A673 (cell line): ENCODE measurements at regions not wholly inside any gene's neighbourhood (a gene's known extent, or its start where the extent isn't known, plus 50 kb on each side); places are given as distances from the start of the nearest gene placed in this dataset.

Experiments
- EZH2 ChIP-seq: fragments of 200-600 bp; sonication (generic); IDR thresholded peaks from 2 replicates; pipeline ENCODE4 v1.6.1; 2017; ENCODE audit warnings: borderline replicate concordance, low read depth, mild to moderate bottlenecking, mixed read lengths, antibody characterized with exemption, low read length; ENCODE audit not compliant: poor library complexity, severe bottlenecking
- TF ChIP-seq, protein P1 (sequence below): fragments of 300-800, 200-600 bp; sonication (generic); conservative IDR thresholded peaks from 2 replicates; pipeline ENCODE4 v1.5.1; 2017; ENCODE audit warnings: low read depth, mild to moderate bottlenecking, antibody characterized with exemption, low read length, moderate library complexity, mixed read lengths

DNA sequence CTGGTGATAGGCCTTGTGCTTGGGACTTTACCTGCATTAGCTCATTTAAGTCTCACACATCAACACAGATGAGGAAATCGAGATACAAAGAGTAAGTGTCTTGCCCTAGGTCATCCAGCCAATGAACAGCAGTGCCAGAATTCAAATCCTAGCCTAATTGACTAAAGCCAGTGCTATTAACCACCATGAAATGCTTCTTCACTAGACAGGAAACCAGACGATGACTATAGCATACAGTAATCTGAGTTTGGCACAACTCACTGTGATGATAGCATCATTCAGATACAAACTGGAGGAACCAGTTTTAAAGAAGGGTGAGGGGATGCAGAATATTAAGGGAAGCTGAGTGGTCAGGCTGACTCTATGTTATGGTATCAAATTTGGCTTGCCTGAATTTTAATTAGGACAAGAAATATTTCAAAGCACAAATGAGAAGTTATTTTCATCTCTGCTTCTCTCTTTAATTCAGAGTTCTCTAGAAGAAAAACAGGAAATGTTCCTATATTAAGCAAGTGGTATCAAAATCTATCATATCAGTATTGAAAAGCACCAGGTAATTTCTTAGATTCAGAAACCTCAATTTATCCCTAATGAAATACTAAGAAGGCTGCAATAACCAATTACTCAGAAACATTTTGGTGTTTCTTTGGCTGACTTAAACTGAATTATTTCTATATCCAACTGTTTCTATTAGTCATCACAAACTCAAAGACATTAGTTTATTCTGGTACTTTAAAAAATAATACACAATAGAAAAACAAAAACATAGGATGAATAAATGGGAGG is 147.0 kb upstream of the RASA1 start:
- TF ChIP-seq, protein P1, sequence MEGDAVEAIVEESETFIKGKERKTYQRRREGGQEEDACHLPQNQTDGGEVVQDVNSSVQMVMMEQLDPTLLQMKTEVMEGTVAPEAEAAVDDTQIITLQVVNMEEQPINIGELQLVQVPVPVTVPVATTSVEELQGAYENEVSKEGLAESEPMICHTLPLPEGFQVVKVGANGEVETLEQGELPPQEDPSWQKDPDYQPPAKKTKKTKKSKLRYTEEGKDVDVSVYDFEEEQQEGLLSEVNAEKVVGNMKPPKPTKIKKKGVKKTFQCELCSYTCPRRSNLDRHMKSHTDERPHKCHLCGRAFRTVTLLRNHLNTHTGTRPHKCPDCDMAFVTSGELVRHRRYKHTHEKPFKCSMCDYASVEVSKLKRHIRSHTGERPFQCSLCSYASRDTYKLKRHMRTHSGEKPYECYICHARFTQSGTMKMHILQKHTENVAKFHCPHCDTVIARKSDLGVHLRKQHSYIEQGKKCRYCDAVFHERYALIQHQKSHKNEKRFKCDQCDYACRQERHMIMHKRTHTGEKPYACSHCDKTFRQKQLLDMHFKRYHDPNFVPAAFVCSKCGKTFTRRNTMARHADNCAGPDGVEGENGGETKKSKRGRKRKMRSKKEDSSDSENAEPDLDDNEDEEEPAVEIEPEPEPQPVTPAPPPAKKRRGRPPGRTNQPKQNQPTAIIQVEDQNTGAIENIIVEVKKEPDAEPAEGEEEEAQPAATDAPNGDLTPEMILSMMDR, result no peak
- TF ChIP-seq EZH2, result no peak
